HG02759 (cell line): ENCODE measurements at regions not wholly inside any gene's neighbourhood (a gene's known extent, or its start where the extent isn't known, plus 50 kb on each side); places are given as distances from the start of the nearest gene placed in this dataset.
"Not testable (repeated sequence)": the region's sequence is repeated elsewhere in the genome, so short reads cannot be mapped to it uniquely, and the experiment has no call there.

ENCODE experiments used
- ATAC-seq: cut with Tn5 transposase; IDR thresholded peaks from one replicate; pipeline ENCODE4 v1.9.1; 2021; ENCODE audit warnings: mild to moderate bottlenecking, moderate library complexity; ENCODE audit not compliant: unreplicated experiment

- no peak for ATAC-seq
Measured at GRCh38 chr1:166304131-166304530, 137.3 kb upstream of the FAM78B start.

GRCh38 chr1:166305371-166305770, 138.6 kb upstream of the FAM78B start:
- no peak for ATAC-seq

GRCh38 chr1:166307261-166308188, 140.7 kb upstream of the FAM78B start:
- ATAC-seq, result no peak

DNA sequence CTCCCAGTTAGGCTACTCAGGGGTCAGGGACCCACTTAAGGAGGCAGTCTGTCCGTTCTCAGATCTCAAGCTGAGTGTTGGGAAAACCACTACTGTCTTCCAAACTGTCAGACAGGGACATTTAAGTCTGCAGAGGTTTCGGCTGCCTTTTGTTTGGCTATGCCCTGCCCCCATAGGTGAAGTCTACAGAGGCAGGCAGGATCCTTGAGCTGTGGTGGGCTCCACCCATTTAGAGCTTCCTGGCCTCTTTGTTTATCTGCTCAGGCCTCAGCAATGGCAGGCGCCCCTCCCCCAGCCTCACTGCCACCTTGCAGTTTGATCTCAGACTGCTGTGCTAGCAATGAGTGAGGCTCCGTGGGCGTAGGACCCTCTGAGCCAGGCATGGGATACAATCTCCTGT, 149.5 kb upstream of the FAM78B start:
- not testable (repeated sequence) for ATAC-seq

DNA sequence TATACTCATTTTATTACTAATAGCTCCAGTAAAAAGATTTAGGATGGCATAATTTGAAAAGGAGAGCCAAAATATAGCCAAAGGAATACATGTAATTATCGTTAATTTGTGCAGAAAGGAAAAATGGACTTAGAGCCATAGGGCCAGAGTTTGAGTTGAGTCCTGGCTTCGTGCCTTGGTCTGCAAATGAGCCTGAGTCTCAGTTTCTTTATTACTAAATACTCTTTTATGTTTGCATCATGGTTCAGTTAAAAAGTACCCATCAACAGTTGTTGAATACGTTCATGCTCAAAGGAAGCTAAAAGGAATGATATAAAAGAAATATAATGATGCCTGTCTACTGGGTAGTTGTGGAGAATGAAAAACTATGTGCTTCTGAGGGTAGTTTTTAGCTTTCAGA, 155.7 kb upstream of the FAM78B start:
- ATAC-seq, result no peak

GRCh38 chr1:166327886-166328285, 161.1 kb upstream of the FAM78B start:
- ATAC-seq, result no peak

DNA sequence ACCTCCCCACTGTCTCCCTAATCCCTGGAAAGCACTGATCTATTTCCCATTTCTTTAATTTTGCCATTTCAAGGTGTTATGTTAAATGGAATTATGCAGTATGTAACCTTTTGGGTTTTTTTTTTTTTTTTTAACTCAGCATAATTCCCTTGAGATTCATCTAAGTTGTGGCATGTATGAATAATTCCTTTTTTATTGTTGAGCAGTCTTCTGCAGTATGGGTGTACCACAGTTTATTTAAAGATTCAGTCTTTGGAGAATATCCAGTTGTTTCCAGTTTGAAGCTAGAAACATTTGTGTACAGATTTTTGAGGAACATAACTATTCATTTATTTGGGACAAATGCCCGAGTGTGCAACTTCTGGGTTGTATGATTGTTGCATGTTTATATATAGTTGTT, 162.2 kb upstream of the FAM78B start:
- ATAC-seq, result no peak

GRCh38 chr1:166330096-166330495, 163.3 kb upstream of the FAM78B start:
- no peak for ATAC-seq

- ATAC-seq, result no peak
Measured at GRCh38 chr1:166338105-166338504, 171.3 kb upstream of the FAM78B start.

GRCh38 chr1:166340709-166341108, 173.9 kb upstream of the FAM78B start:
- ATAC-seq, result no peak

GRCh38 chr1:166343276-166343675, 176.5 kb upstream of the FAM78B start:
- no peak for ATAC-seq

DNA sequence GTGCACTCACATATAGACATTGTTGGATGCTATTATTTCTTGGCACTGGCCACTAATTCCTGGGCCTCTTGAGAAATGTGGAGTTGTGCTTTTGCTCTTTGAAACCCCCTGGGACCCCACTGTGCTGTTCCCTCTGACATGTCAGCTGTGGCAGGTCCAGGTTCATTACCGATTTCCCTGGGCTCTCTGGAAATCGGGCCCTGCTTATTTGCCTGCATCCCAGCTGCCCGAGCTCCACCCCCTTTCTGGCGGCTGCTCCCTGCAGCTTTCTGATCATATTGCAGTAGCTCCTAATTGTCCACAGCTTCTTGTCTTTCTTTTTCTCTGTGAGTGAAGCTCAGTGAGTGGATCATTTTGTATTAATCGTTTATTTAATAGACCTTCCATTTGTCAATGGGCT, 183.7 kb upstream of the FAM78B start:
- ATAC-seq, result no peak

DNA sequence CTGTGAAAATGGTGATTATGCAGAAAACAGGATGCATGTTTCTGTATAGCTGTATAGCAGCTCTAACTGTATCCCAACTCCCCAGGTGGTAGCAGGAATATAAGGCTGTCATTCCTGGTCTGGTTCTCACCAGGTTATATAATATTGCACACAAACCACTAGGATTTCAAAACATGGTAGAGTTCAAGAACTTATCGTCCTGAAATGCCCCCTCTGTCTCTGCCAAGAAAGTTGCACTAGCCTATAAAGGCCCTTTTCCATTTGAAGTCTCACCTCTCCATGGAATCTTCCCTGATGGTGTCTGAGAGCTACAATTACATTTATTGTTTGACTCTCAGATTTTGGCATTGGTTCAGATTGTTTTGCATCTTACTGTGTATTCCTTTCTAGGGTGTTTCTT, 184.9 kb upstream of the FAM78B start:
- ATAC-seq, result no peak

- ATAC-seq, result no peak
Measured at GRCh38 chr1:166353213-166353612, 186.4 kb upstream of the FAM78B start.

GRCh38 chr1:166354406-166354805, 187.6 kb upstream of the FAM78B start:
- no peak for ATAC-seq

DNA sequence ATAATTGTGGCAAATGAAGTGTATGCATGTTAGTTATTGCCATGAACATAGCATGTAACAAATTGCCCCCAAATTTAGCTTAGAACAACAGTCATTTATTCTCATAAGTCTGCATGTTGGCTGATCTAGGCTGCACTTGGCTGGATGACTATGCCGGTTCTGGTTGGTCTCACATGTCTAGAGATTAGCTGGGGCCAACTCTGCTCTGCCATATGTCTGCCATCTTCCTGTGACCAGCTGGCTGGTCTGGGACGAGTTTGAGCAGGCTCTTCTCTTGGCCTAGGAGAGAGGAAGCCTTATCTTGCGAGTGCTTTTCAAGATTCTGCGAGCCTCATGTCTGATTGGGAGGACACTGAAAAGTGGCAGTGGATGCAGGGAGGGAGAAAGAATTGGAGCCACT, 198.3 kb upstream of the FAM78B start:
- ATAC-seq, result no peak

DNA sequence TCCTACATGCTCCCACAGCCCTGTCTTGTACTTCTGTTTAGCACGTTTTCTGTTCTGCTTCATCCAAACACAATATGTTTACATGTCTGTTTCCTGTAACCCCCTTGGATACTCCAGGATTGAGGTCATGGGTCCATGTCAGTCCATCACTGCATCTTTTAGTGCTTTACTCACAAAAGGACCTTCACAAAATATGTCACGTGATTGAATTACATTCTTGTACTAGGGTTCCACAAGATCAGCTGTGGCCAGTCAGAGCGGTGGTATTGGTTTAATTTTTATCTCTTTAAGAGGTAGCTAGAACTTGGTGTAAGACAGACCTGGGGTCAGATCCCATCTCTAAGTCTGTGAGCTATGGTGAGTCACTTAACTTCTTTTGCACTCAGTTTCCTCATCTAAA, 201.2 kb upstream of the FAM78B start:
- no peak for ATAC-seq

DNA sequence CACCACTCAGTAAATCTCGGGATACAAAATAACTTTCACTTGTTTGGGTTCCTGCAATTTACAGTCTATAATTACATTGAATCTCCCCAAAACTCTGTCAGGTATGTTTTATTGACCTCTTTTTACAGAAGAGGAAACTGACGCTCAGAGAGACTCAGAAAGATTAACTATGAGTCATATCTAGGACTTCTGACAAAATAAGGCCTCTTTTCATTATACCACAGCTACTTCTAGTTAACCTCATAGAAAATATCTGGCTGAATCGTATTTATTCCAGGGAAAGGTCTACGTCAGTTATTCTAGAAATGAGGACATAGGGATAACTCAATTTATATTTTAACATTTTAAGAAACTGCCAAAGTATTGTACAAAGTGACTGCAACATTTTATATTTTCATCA, 211.1 kb upstream of the FAM78B start:
- ATAC-seq, result no peak

GRCh38 chr1:166378805-166379204, 212.0 kb upstream of the FAM78B start:
- ATAC-seq, result no peak

DNA sequence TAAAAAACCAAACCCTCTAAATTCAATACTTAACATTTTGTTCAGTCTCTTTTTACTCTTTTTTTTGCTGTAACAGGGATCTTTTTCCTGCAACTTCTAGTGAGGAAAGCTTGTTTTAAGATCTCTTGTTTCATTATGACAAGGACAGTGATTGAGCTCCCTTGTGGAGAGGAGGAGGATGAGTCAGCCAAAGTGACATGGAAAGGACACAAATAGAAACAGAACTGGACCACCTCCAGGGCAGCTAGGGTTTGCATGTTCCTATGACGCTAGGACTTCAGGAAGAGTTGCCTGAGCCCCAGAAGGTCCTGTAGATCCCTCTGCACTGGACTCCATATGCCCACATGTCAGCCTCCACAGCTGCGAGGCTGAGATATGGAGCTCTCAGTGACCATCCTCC, 212.6 kb upstream of the FAM78B start:
- ATAC-seq, result no peak

DNA sequence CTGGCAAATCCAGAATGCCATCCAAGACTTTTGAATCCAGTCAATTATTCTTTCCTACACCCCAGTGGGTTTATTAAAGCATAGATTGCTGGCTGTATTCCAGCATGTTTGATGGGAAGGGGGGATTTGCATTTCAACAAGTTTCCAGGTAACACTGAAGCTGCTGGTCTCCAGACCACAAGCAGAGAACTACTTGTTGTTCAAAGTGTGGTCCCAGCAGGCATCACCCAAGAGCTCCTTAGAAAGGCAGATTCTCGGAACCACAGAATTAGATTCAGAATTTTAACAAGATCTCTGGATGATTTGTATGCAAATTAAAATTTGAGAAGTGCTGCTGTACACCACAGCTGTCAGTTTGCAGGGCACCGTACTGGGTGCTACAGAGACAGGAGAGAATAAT, 216.3 kb upstream of the FAM78B start:
- no peak for ATAC-seq

DNA sequence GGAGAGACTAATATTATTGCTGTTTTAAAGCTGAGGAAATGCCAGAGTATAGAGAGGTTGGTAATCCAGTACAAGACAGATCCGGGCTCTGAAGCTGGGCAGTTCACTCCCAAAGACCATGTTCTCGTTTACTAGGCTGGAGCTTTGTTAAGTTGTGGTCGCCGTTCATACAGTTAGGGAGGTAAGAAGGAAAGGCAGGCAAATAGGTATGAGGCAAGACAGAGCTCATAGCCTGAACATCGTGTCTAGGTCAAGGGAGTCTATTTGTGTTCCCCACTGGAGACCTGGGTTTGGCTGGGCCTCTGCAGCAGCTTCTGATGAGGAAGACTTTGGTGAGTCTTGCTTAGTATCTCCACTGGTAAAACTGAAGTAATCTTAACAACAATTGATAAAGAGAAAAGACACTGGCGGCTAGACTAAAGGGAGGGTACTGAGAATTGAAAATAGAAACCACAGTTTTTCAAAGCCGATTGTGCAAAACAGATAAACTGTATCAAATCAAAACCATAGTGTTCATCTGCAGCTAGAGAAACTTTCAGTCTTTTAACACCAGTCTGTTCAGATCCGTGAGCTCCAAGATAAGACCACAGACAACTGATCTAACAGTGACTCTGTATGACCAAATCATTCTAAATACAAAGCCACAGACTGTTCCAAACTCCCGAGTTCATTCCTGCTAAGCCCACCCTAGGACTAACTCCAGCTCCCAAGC, 217.0 kb upstream of the FAM78B start:
- ATAC-seq, result no peak
